IMR-90 (cell line): ENCODE measurements at regions not wholly inside any gene's neighbourhood (a gene's known extent, or its start where the extent isn't known, plus 50 kb on each side); places are given as distances from the start of the nearest gene placed in this dataset.

Experiments
- BHLHE40 ChIP-seq: fragments of 150-350 bp; IDR thresholded peaks from 2 replicates; pipeline ENCODE4 v1.6.1; 2016; ENCODE audit warnings: mild to moderate bottlenecking, low read depth, low read length
- CEBPB ChIP-seq: IDR thresholded peaks from 2 replicates; pipeline ENCODE4 v1.6.1; 2012; ENCODE audit warnings: low read depth, low read length, improper control_type of control experiment
- CTCF ChIP-seq: conservative IDR thresholded peaks from 2 replicates; pipeline ENCODE4 v1.5.1; 2012; ENCODE audit warnings: mild to moderate bottlenecking, low read depth, low read length, improper control_type of control experiment
- MAZ ChIP-seq: IDR thresholded peaks from 2 replicates; pipeline ENCODE4 v1.6.1; 2012; ENCODE audit warnings: low read depth, mild to moderate bottlenecking, low read length, improper control_type of control experiment, moderate library complexity, borderline replicate concordance
- POLR2A ChIP-seq: IDR thresholded peaks from 2 replicates; pipeline ENCODE4 v1.6.1; 2012; ENCODE audit warnings: mild to moderate bottlenecking, low read depth, low read length
- RAD21 ChIP-seq: IDR thresholded peaks from 2 replicates; pipeline ENCODE4 v1.6.1; 2012; ENCODE audit warnings: low read length, improper control_type of control experiment
- SMC3 ChIP-seq: fragments of 150-350 bp; IDR thresholded peaks from 2 replicates; pipeline ENCODE4 v1.6.1; 2016; ENCODE audit warnings: low read depth, mild to moderate bottlenecking, antibody characterized with exemption, low read length, moderate library complexity
- USF2 ChIP-seq: fragments of 150-350 bp; IDR thresholded peaks from 2 replicates; pipeline ENCODE4 v1.6.1; 2017; ENCODE audit warnings: mild to moderate bottlenecking, antibody characterized with exemption, low read length, low read depth

GRCh38 chr11:16577490-16577889 is 161.0 kb upstream of the C11orf58 start:
- TF ChIP-seq POLR2A (no peak), CTCF (no peak), SMC3 (no peak), BHLHE40 (no peak), RAD21 (no peak), CEBPB (no peak), USF2 (no peak), MAZ (no peak)
